ENCODE measurements at regions not wholly inside any gene's neighbourhood (a gene's known extent, or its start where the extent isn't known, plus 50 kb on each side); places are given as distances from the start of the nearest gene placed in this dataset.

DNA sequence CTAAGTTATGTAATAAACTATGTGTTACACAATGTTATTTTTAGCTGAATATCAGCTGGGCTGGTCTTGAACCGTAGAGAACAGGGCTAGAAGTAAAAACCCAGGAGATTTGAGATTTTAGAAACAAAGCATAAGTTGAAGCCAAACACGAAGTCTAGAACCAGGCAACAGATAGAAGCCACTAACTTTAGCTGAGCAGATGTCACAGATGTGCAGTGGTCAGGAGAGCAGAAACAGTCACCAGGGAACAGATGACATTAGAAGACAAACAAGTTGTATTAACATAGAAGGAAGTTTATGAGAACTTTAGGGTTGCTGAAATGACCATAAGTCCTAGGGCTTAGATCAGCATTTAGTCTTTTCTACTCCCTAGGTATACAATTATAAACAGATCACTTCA, 731.0 kb downstream of the ZNF385D start:
- no peak for TF ChIP-seq CTCF (IDR thresholded peaks at IDR 0.05; ENCODE audit: poor library complexity, severe bottlenecking)
- TF ChIP-seq REST (IDR thresholded peaks at IDR 0.05; ENCODE audit: borderline replicate concordance), result no peak

Data from neural cell (in vitro differentiated cells).